ENCODE measurements at regions not wholly inside any gene's neighbourhood (a gene's known extent, or its start where the extent isn't known, plus 50 kb on each side); places are given as distances from the start of the nearest gene placed in this dataset.

GRCh38 chr1:164233149-164233548, 325.8 kb upstream of the PBX1 start:
- Histone ChIP-seq H4K20me1 (ENCODE audit: insufficient read depth, low read length) (no peaks in the 10 kb centered on the region), H2AFZ (ENCODE audit: low read length) (no peak overlapping the region), H3K9me2 (ENCODE audit: insufficient read depth, low read length) (no peaks in the 10 kb centered on the region), H3K4me3 (ENCODE audit: low read depth, low read length, poor library complexity, severe bottlenecking) (no peak overlapping the region), H3K36me3 (ENCODE audit: insufficient read depth, low read length) (no peaks in the 10 kb centered on the region), H3K27ac (ENCODE audit: low read depth, low read length, poor library complexity, severe bottlenecking) (no peak overlapping the region), H3K4me2 (ENCODE audit: low read length) (no peak overlapping the region), H3K9me3 (ENCODE audit: low read length) (no peaks in the 10 kb centered on the region), H3K4me1 (ENCODE audit: insufficient read depth, low read length, poor library complexity, severe bottlenecking) (no peaks in the 10 kb centered on the region), H3K79me2 (ENCODE audit: insufficient read depth, low read depth, low read length) (no peaks in the 10 kb centered on the region)
- intact Hi-C loops (cut with micrococcal nuclease; ENCODE audit: unreplicated experiment) = no loop called here
- CTCF ChIA-PET (ENCODE audit: unreplicated experiment) = no interaction called here
- TF ChIP-seq CTCF (conservative IDR thresholded peaks at IDR 0.05; ENCODE audit: low read length) (no peak), EZH2phosphoT487 (IDR thresholded peaks at IDR 0.05; ENCODE audit: borderline replicate concordance, low read depth, low read length) (no peak)
- BruUV-seq (replicated peaks) = no TSS peak
- POLR2A ChIA-PET = no interaction called here
- DNase-seq (ENCODE audit: low spot score) = no peak

- Histone ChIP-seq H3K36me3 (ENCODE audit: insufficient read depth, low read length) (no peaks in the 10 kb centered on the region), H4K20me1 (ENCODE audit: insufficient read depth, low read length) (no peaks in the 10 kb centered on the region), H3K9me3 (ENCODE audit: low read length) (no peaks in the 10 kb centered on the region), H3K27ac (ENCODE audit: low read depth, low read length, poor library complexity, severe bottlenecking) (no peak overlapping the region), H2AFZ (ENCODE audit: low read length) (no peak overlapping the region), H3K4me2 (ENCODE audit: low read length) (no peak overlapping the region), H3K4me3 (ENCODE audit: low read depth, low read length, poor library complexity, severe bottlenecking) (no peak overlapping the region), H3K79me2 (ENCODE audit: insufficient read depth, low read depth, low read length) (no peaks in the 10 kb centered on the region), H3K9me2 (ENCODE audit: insufficient read depth, low read length) (no peaks in the 10 kb centered on the region), H3K4me1 (ENCODE audit: insufficient read depth, low read length, poor library complexity, severe bottlenecking) (no peaks in the 10 kb centered on the region)
- intact Hi-C loops (cut with micrococcal nuclease; ENCODE audit: unreplicated experiment) = no loop called here
- TF ChIP-seq CTCF (conservative IDR thresholded peaks at IDR 0.05; ENCODE audit: low read length) = no peak
- TF ChIP-seq EZH2phosphoT487 (IDR thresholded peaks at IDR 0.05; ENCODE audit: borderline replicate concordance, low read depth, low read length) = no peak
- ChIA-PET POLR2A (no interaction called here), CTCF (ENCODE audit: unreplicated experiment) (no interaction called here)
- no TSS peak for BruUV-seq (replicated peaks)
- DNase-seq (ENCODE audit: low spot score) = no peak
Measured at GRCh38 chr1:164240081-164240480, 318.9 kb upstream of the PBX1 start.

- BruUV-seq (replicated peaks) = no TSS peak
- Histone ChIP-seq H3K4me1 (ENCODE audit: insufficient read depth, low read length, poor library complexity, severe bottlenecking) (no peaks in the 10 kb centered on the region), H2AFZ (ENCODE audit: low read length) (no peak overlapping the region), H3K27ac (ENCODE audit: low read depth, low read length, poor library complexity, severe bottlenecking) (no peak overlapping the region), H3K79me2 (ENCODE audit: insufficient read depth, low read depth, low read length) (no peaks in the 10 kb centered on the region), H3K9me2 (ENCODE audit: insufficient read depth, low read length) (no peaks in the 10 kb centered on the region; the same call in 1 of the 2 replicates), H3K9me3 (ENCODE audit: low read length) (no peaks in the 10 kb centered on the region), H3K36me3 (ENCODE audit: insufficient read depth, low read length) (no peaks in the 10 kb centered on the region), H3K4me2 (ENCODE audit: low read length) (no peak overlapping the region), H4K20me1 (ENCODE audit: insufficient read depth, low read length) (no peaks in the 10 kb centered on the region), H3K4me3 (ENCODE audit: low read depth, low read length, poor library complexity, severe bottlenecking) (no peak overlapping the region)
- POLR2A ChIA-PET = no interaction called here
- CTCF ChIA-PET (ENCODE audit: unreplicated experiment) = no interaction called here
- intact Hi-C loops (cut with micrococcal nuclease; ENCODE audit: unreplicated experiment) = no loop called here
- TF ChIP-seq EZH2phosphoT487 (IDR thresholded peaks at IDR 0.05; ENCODE audit: borderline replicate concordance, low read depth, low read length) (no peak), CTCF (conservative IDR thresholded peaks at IDR 0.05; ENCODE audit: low read length) (no peak)
- DNase-seq (ENCODE audit: low spot score) = no peak
Measured at GRCh38 chr1:164250365-164250764, 308.6 kb upstream of the PBX1 start.
